A549 (cell line): ENCODE measurements at regions not wholly inside any gene's neighbourhood (a gene's known extent, or its start where the extent isn't known, plus 50 kb on each side); places are given as distances from the start of the nearest gene placed in this dataset.
"Not testable (repeated sequence)": the region's sequence is repeated elsewhere in the genome, so short reads cannot be mapped to it uniquely, and the experiment has no call there.

ENCODE experiments used
- CTCF ChIP-seq: fragments of >200 bp; sonication (Bioruptor Twin); formaldehyde crosslinking; IDR thresholded peaks from 3 replicates; pipeline ENCODE4 v1.5.1; 2016
- HOXB13 ChIP-seq: fragments of 250-450 bp; sonication (Bioruptor Pico); IDR thresholded peaks from 2 replicates; pipeline ENCODE4 v1.5.0; 2020; ENCODE audit warnings: low read depth, mild to moderate bottlenecking, moderate library complexity
- JUNB ChIP-seq: fragments of >200 bp; sonication (Bioruptor Twin); formaldehyde crosslinking; IDR thresholded peaks from 2 replicates; pipeline ENCODE4 v1.6.1; 2016

- not testable (repeated sequence) for TF ChIP-seq CTCF; HOXB13 (CRISPR knock-in tag); JUNB
These were observed 61.4 kb upstream of the FYN start for GRCh38 chr6:111934611-111935010.
